ENCODE measurements at regions not wholly inside any gene's neighbourhood (a gene's known extent, or its start where the extent isn't known, plus 50 kb on each side); places are given as distances from the start of the nearest gene placed in this dataset.
"Not testable (repeated sequence)": the region's sequence is repeated elsewhere in the genome, so short reads cannot be mapped to it uniquely, and the experiment has no call there.

- no peak for DNase-seq (ENCODE audit: low spot score)
Measured at GRCh38 chr2:123481406-123481805, 543.7 kb upstream of the CNTNAP5 start.

DNA sequence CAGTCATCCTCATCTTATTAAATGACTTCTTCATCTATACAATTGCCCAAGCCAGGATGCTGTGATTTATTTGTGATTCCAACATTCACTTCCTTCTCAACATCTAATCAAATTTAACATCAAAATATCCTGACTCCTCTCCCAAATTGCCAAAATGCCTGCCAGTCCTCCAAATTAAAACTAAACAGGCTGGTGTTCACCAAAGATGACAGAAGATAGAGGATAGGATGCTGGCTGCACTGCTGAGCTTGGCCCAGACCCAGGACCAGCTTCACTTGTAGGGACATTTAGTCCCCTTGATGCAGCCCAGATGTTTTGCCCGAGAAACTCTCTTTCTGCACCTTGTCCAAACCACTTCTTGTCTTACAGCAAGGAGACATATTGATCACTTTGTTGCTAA is 540.0 kb upstream of the CNTNAP5 start:
- DNase-seq (ENCODE audit: low spot score) = no peak

GRCh38 chr2:123493687-123494086 is 531.4 kb upstream of the CNTNAP5 start:
- no peak for DNase-seq (ENCODE audit: low spot score)

DNA sequence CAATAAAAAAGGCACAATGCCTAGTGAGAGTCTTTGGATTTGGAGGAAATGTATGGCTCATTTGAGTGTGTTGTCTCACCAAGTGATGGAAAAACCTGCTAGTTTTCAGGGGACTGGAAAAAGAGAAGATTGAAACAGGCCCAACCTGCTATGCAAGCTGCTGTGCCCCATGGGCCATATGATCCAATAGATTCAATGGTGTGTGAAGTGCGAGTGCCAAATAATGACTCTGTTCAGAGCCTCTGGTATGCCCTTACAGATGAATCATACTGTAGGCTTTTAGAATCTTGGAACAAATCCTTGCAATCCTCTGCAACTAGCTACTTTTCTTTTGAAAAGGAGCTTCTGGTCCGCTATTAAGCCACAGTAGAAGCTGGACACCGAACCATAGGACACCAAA is 529.8 kb upstream of the CNTNAP5 start:
- no peak for DNase-seq (ENCODE audit: low spot score)

- DNase-seq (ENCODE audit: low spot score) = no peak
Measured at GRCh38 chr2:123500346-123500745, 524.7 kb upstream of the CNTNAP5 start.

- DNase-seq (ENCODE audit: low spot score) = no peak
Measured at GRCh38 chr2:123500988-123501387, 524.1 kb upstream of the CNTNAP5 start.

- DNase-seq (ENCODE audit: low spot score) = no peak
Measured at GRCh38 chr2:123502931-123503330, 522.2 kb upstream of the CNTNAP5 start.

GRCh38 chr2:123512547-123512946 is 512.5 kb upstream of the CNTNAP5 start:
- no peak for DNase-seq (ENCODE audit: low spot score)

DNA sequence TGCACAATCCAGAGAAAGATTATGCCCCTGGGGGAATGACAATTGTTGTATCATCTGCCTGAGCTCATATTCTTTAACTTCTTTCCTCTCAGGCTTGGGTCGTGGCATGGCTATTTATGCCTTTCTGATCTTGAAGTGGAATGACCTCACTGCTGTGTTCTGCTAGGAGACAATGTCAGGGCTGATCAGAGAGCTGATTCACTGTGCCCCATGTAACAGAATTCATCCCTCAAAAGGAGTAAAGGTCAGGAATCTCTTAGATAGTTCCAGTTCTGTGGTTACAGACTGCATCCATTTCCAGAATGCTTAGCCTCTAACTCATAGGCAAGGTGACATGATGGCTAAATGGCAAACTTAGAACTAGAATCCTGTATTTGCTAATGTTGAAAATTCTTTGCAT is 511.7 kb upstream of the CNTNAP5 start:
- no peak for DNase-seq (ENCODE audit: low spot score)

DNA sequence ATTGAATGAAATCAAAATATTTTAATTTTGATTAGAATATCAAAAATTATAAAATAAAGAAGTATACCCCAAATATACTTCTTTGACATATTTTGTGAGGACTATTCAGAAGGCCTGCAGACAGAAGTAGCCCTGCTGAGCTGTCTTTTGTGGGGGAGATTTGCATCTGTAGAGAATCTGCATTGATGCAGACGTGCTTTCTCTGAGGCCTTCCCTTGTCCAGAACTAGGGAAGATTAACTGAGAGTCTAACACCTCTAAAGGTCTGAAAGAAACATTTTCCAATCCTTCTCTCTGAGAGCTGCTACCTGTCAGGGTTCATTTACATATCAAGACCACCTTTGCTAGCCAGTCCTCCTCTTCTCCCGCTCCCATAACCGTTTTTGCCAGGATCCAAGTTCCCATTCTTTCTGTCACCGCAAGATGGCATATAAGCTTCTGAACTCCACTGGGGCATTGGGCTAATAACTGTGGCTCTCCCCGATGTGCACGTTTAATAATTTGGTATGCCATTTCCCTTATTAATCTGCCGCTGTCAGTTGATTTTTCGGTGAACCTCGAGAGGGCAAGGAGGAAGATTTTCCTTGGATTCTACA is 510.4 kb upstream of the CNTNAP5 start:
- DNase-seq (ENCODE audit: low spot score) = no peak

DNA sequence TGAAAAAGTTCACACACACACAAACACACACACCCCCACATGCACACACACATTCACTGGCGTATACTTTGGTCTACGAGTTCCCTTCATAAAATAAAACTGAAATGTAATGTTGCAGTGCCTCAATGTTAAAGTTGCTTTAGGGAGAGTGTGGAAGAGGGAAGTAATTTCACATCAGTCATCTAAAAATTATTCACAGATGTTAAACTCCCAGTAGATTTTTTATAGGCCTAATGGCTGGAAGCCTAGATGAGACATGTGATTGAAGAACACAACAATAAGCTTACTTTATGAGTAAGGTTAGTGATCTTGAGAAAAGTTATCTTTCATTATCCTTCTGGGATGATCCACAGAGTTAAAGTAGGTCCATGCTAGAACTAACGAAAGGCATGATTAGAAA is 506.7 kb upstream of the CNTNAP5 start:
- no peak for DNase-seq (ENCODE audit: low spot score)

DNA sequence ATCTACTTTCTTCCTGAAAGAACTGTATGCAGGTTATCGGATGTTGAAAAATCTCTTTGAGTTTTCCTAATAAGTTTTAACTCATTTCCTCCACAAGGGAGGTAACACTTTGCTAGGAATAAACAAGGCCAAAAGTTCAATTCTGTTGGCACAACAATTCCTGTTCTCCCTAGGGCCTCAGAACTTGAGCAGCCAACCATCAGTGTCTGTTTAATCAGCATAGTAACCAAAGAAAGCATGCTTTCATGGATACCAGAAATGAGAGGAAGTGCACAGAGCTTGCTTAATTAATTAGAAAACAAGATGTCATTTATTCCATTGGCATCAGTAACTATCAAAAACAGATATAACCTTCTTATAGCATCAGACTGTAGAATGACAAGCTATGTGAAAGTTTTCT is 503.2 kb upstream of the CNTNAP5 start:
- DNase-seq (ENCODE audit: low spot score) = no peak

- not testable (repeated sequence) for DNase-seq (ENCODE audit: low spot score)
Measured at GRCh38 chr2:123522498-123522897, 502.6 kb upstream of the CNTNAP5 start.

DNA sequence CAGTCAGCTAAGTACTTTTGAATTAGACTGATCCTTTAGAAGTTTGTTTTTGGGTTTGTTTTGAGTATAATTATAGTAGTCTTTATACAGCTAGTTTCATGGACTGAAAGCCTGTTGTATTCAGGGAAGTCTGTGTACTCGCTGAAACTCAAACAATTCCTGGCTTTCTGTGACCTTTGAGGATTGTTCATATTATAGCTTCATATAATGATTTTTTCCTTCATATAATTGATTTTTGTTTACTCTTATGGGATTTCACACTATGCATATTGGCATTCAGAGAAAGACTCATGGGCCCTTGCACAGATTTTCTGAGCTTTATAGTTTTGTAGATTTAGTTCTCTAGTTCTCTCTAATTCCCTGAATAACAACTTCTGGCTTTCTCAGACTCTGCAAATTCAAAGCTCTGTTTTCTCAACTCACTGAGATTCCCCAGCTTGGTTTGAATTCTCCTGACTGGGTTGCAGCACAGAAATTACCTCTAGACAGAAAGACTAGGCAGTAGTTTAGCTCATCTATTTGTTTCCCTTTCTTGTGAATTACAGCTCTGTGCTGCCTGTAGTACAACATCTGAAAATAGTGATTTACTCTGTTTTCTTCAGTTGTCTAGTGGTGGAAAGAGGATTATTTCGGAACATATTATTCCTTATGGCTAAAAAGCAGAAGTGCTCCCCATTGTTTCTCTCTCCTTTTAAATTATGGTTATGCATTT is 495.9 kb upstream of the CNTNAP5 start:
- DNase-seq (ENCODE audit: low spot score) = no peak

DNA sequence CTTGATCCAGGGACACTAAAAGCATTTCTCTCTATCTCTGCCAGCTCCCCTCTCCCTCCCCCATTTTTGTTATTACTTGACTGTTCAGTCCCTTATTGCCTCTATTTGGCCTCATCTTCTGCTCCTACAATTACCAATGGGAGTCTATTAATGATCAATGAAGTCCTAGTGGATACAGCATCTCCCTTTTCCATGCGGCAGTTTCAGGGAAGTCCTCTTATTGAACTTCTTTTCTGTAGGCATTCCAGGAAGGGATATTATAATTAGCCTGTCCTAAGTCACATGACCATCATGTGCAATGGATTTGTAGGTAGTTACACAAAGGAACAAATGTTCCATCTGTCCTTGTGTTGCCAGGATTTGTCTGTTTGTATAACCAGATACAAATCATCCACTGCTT is 495.1 kb upstream of the CNTNAP5 start:
- DNase-seq (ENCODE audit: low spot score) = no peak

DNA sequence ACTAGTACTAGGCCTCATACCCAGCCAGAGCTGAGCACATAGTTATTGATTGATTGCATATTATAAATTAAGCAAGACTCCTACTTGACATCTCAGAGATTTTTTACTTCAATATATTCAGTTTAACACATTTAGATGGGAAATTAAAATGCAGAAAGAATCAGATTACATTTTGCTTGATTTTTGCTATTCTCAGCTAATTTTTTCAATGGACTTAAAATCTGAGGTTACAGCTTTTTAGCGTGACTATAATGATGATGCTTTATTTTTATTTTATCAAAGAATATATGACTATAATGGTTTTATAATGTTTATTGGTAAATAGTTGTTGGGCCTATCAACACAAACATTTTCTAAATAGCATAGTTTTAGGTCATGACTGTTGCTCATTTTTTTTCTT is 493.0 kb upstream of the CNTNAP5 start:
- no peak for DNase-seq (ENCODE audit: low spot score)

DNA sequence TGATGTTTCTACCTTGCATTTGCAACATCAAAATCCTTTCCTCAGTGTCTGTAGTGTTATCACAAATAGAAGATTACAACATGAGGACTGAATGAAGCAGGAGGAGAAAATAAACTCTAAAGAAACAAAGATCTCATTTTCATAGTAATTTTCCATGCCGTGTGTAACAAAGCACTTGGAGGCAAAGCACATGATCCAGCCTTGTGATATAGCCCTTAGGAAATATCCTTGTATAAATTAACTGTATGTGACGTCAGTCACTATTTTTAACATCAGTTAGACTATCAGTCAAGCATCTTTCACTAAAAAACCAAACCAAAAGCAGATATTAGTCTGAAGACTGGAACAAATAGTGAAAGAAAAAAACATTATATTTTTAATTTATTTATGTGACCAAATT is 492.1 kb upstream of the CNTNAP5 start:
- DNase-seq (ENCODE audit: low spot score) = no peak

DNA sequence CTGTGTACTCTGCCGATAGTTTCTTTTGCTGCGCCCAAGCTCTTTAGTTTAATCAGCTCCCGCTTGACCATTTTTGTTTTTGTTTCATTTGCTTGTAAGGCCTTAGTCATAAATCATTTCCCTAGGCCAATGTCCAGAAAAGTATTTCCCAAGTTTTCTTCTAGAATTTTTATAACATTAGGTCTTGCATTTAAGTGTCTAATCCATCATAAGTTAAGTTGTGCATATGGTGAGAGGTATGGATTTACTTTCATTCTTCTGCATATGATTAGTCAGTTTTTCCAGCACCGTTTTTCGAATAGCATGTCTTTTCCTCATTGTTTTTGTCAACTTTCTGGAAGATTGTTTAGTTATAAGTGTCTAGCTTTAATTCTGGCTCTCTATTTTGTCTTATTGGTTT is 484.8 kb upstream of the CNTNAP5 start:
- no peak for DNase-seq (ENCODE audit: low spot score)

DNA sequence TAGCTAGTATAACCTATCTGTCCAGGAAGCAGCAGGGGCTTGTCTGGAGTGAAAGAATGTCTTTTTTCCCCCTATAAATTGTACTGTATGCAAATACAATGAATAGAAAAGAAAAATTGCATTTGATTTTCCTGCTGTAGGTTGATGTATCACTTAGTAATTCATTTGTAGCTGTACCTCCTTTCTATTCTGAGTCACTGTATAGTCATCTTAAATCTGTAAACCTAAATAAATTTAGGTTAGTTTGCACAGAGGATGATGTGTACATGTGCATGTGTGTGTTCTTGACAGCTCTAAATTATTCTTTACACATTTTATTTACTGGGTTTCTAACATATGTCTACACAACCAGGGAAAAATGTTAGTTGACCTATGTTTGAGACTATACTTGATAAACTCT is 478.7 kb upstream of the CNTNAP5 start:
- no peak for DNase-seq (ENCODE audit: low spot score)

DNA sequence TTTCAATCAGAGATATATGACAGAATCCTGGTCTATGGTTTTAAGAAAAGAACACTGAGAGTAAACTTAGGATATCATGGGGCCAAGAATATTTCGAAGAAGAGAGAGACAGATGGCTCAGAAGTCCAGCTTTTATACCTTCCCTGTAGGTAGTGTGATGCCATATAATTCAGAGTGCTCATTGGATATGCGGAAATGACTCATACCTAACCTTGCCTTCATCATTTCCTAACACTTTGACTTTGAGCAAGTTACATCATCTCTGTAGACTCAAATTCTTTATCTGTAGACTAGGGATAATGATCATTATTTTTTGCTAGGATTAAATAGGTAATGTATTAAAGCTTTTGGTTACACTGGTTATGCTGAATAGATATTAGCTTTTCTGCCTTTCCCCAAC is 461.6 kb upstream of the CNTNAP5 start:
- DNase-seq (ENCODE audit: low spot score) = no peak

DNA sequence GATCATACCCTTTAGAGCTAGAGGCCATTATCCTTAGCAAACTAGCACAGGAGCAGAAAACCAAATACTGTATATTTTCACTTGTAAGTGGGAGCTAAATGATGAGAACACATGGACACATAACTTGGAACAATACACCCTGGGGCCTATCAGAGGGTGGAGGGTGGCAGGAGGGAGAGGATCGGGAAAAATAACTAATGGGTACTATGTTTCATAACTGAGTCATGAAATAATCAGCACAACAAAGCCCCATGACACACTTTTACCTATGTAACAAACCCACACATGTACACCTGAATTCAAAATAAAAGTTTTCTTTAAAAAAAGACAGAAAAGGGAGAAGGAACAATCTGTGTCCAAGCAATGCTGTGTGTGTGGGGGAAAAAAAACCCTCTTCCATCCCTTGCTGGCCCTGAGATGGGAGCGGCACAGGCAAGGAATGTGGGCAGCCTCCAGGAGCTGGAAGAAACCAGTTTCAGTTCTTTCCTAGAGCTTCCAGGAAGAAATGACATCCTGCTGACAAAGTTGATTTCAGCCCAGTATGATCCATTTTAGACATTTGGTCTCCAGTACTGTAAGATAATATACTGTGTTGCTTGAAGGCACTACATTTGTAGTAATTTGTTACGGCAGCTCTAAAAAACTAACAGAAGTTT is 458.7 kb upstream of the CNTNAP5 start:
- no peak for DNase-seq (ENCODE audit: low spot score)

GRCh38 chr2:123578016-123578415 is 447.1 kb upstream of the CNTNAP5 start:
- no peak for DNase-seq (ENCODE audit: low spot score)

DNA sequence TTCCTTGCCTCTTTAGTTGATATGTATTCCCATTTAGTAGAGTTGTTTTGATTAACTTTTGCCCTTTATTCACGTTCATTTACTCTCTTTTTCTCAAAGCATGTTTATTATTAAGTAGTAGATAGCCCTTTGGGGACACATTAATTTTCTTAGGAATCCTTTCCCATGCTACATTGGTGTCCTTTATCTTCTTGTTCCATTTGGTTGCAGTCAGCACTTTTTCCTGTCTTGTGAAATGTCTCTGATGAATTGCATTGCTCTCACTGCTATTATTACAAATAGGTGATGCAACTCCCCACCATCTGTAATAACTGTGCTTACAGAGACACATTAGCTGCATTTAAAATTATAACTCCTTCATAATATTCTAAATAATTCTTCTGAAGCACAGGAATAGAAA is 428.5 kb upstream of the CNTNAP5 start:
- peak; percentile 13 for DNase-seq (ENCODE audit: low spot score)

DNA sequence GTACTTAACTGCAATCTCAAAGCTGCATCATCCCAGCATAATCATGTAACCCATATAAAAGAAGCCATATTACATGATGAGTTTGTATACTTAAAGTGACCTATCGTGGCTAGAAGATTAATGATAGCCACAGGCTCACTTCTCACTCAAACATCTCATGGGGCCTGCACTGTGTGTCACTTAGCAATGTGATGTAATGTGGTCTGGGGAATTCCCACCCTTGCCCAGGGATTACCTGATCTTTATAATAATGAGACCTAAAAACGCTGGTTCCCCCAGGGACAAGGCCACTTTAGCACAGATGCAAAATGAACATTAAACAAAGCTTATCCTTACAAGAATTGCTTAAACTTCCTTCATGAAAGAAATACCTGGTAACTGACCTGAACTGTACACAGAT is 427.1 kb upstream of the CNTNAP5 start:
- no peak for DNase-seq (ENCODE audit: low spot score)
